NCI-H2029 treated with DMSO at 0.1 percent for 48 hours (cell line): ENCODE measurements at regions not wholly inside any gene's neighbourhood (a gene's known extent, or its start where the extent isn't known, plus 50 kb on each side); places are given as distances from the start of the nearest gene placed in this dataset.
A peak's percentile ranks its signal among the peaks of the same experiment; 100 is the strongest.
"Not testable (repeated sequence)": the region's sequence is repeated elsewhere in the genome, so short reads cannot be mapped to it uniquely, and the experiment has no call there.

Source experiments
- DNase-seq: peaks from one replicate; lab custom pipeline; 2025; lab: John Stamatoyannopoulos, UW

GRCh38 chr5:103377638-103378037 is 119.1 kb downstream of the MACIR start:
- DNase-seq = not testable (repeated sequence)

DNA sequence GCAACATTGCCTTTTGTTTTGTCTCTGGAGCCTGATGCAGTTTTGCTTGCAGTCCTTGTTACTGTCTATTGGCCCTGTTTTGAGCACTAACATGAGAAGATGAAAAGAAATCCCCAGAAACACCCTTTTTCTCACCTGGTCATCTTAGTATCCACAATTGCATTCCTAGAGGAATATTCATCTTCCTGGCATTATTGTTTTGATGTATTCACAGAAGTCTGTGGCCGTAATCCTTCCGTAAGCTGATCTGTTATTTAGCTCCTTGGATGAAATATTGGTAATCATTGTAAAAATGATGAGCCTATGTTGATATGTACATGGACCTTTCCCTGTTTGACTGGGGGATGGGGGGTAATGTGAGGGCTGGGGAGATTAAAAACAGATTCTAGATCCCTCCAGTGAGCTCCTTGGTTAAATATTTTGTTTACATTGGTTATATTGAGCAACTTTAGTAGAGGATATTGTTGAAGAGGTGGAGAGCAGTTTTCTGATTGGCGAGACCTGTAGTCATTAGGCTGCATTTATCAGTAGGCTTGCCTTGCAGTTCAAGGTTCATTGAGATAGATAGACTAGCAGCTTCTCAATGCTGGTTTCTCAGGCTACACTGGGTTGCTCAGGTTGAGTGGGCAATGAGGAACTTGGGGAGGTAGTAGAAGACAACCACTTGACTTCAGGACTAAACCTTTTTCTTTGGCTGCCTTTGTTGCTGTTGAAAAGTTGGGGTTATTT is 117.5 kb downstream of the MACIR start:
- DNase-seq = no peak

- peak; percentile 30 for DNase-seq
Measured at GRCh38 chr5:103375350-103375749, 116.8 kb downstream of the MACIR start.

DNA sequence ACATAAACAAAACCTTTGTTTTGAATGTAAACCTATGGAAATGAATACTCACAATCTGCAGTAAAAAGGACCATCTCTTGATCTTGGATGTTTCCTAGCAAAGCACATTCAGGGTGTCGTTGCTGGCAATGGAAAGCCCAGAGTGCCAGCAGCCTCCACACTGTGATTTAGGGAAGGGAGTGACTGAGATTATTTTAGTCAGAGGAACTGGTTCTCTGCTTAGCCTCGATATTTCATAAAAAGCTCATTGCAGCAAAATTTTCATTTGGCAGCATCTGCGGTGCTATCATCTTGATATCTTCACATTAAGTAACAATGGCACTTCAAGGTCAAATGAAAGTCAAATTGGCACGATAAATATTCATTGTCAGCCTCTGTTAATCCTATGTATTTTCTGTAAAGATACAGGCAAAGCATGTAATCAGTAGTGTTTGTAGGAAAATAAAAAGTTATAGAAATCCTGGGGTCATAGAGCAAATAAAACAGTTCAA is 116.0 kb downstream of the MACIR start:
- no peak for DNase-seq

GRCh38 chr5:103373597-103374472 is 115.3 kb downstream of the MACIR start:
- DNase-seq = peak; percentile 43

DNA sequence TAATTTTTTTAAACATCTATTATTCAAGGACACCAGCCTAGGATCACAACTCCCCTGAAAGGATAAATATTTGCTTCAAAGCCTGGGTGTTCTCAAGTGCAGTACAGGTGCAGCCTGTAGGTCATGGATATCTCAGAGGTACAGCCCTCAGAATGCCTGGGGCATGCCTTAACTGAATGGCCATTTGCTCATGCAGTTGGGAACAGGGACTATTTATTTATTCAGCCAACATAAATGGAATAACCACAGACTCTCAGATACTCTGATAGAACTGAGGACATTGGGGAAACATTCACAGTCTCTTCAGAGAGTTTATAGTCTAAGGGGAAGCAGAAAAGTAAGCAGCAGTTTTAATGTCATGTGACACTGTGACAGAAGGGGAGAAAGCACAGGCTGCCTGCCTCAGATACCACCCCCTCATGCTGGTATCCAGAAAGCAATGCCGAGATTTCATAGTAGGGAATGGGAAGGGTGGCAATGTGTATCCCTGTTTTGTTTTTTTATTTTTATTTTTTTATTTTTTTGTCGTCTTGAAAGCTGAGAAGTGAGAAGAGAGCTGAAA is 112.6 kb downstream of the MACIR start:
- DNase-seq = no peak

GRCh38 chr5:103369125-103370120 is 110.9 kb downstream of the MACIR start:
- DNase-seq = no peak

DNA sequence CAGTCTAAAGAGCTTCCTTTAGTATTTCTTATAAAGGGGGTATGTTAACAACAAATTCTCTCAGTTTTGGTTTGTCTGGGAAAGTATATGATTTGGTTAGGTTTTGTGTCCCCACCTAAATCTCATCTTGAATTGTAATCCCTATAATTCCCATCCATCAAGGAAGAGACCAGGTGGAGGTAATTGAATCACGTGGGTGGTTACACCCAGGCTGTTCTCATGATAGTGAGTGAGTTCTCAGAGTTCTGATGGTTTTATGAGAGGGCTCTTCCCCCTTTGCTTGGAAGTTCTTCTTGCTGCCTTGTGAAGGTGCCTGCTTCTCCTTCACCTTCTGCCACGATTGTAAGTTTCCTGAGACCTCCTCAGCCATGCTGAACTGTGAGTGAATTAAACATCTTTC is 109.1 kb downstream of the MACIR start:
- no peak for DNase-seq

DNA sequence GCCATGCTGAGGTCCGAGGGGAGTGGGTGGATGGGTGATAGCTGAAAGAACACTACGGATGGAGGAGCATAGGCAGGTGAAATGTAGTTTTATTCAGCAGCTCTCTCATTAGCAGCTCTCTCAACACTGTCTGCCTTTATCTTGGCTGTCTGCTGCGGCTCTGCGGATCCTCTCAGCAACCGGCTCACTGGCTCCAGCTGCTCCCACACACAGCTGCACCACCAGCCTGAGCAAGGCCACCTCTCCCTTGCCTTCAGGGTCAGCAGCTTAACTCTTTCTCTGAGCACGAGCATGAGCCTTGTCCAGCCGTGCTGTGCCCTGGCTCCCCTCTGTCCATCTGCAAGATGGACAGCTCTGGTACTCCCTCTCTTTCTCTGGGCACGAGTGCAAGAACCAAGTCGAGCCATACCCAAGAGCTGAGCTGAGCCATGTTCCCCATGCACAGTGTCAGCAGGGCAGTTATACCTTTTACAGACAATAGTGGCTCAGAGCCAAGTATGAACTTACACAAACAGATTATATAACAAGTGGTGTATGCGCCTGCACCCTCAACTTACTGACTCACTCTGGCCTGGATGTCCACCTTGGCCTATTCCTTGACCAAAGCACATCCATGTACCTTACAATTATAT is 108.5 kb downstream of the MACIR start:
- no peak for DNase-seq

GRCh38 chr5:103364074-103364473 is 105.5 kb downstream of the MACIR start:
- no peak for DNase-seq

DNA sequence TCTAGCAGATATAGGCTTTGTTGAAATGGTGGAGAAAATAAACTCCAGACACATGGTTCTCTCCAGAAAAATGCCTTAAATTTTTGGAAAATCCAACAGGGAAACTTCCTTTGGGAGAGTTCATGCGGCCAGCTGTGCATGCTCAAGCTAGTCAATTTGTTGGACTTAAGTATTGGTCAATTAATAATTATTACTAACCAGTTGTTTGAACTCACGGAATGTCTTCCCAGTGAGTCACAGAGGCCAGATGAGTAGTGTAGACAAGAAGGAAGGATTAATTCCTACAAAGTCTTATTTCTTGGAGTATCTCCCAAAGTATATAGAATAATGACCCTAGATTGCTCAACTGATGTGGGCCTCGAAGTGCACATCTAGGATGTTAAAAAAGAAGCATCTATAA is 103.6 kb downstream of the MACIR start:
- no peak for DNase-seq

DNA sequence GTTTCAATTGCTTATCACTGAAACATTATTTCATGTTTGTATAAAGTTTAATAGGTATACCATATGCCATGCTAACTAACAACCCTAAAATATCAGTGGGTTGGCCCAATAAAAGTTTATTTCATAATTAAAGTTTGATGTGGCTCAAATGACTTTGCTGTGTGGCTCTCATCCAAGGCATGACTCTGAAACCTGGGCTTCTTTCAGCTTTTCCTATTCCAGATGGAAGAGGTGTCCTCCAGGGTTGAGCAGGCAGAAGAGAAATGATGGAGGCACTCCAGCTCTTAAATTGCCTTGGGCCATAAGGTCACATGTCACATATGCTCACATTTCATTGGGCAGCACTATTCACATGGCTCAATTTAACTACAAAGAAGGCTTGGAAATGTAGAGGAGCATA is 101.9 kb downstream of the MACIR start:
- DNase-seq = no peak

DNA sequence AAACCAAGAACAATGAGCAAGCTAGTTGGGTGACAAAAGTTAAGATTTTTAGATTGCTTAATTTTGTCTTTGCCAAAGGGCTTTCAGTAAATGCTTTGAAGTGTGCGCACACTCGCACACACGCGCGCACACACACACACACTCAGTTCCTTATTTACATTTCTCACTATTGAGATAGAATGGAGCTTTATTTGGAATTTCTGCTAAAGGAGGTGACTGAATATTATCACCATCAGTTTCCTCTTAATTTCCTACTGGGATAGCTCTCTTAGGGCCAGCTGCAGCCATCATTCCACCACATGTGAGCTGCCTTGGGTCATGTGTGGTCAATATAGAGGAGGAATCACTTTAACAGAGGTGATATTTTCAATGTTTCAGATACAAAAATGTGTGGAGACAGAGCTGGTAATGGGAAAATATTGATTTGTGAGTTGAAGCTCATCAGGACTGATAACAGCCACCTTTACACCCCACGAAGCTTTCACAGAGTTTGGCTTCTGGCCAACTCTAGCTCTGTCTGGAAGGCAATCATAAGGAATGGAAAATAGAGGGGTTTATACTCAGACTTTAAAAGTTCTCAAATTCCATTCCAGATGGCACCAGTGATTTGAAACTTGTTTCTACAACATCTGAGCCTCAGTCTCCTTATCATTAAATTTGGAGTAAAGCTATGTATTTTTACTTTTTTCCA is 99.9 kb downstream of the MACIR start:
- DNase-seq = no peak

GRCh38 chr5:103357636-103358035 is 99.1 kb downstream of the MACIR start:
- no peak for DNase-seq

- DNase-seq = no peak
Measured at GRCh38 chr5:103356350-103357091, 98.0 kb downstream of the MACIR start.

DNA sequence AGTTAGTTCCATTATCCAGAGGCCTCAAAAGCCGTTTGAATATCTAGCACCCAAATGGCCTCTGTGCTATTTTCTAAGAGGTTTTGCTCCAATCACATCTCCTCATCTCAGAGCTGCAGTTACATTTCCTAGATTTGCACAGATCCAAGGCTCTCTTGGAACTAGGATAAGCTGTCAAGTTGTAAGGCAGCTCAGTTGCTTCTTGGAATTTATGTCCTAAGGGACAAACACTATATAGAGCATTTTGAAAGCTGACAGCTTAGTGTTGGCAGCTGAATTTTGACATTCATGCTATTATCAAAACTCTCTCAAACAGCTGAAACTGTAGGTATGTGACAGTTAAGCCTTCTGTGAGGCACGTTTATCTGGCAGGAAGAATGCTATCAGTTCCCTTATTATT is 97.0 kb downstream of the MACIR start:
- DNase-seq = no peak

DNA sequence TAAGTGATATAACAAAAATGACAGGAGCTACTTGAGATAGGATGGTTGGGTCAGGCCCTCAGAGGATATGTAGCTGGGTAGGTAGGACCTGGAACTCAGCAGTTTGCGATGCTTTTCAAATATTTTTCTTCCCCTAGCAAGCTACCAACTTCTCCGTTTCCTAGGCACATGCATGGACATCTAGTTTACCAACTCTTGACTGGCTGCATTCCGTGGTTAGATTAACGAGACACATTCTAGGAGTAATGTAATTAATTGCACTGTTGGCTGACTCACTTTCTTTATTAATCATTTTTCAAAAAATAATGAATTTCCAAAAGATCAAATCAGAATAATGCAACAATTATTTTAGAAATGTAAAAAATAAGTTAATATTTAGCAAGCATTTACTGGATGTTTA is 95.9 kb downstream of the MACIR start:
- no peak for DNase-seq

GRCh38 chr5:103353581-103353980 is 95.0 kb downstream of the MACIR start:
- no peak for DNase-seq

- DNase-seq = no peak
Measured at GRCh38 chr5:103347716-103348423, 89.3 kb downstream of the MACIR start.
